Stimulated activated CD8-positive, alpha-beta memory T cell treated with anti-CD3 and anti-CD28 coated beads, Interleukin-2, amount 100 ng/mL, for 48 hours (primary cell): ENCODE measurements at regions not wholly inside any gene's neighbourhood (a gene's known extent, or its start where the extent isn't known, plus 50 kb on each side); places are given as distances from the start of the nearest gene placed in this dataset.

Source experiments
- DNase-seq, 2 donors: peaks; one replicate each; pipeline ENCODE4 v3.0.0-alpha.2; 2020; ENCODE audit warnings: low read depth in 2 of 2

GRCh38 chrX:58051346-58051745 lies 141.1 kb upstream of the ZXDA start:
- no peak for DNase-seq

- no peak for DNase-seq
Measured at GRCh38 chrX:58044130-58044529, 133.9 kb upstream of the ZXDA start.

GRCh38 chrX:58025979-58026378 lies 115.7 kb upstream of the ZXDA start:
- peak in 1 of 2 donors; percentile 2 for DNase-seq

- DNase-seq: no peak
Measured at GRCh38 chrX:57985951-57986350, 75.7 kb upstream of the ZXDA start.

- DNase-seq: no peak
Measured at GRCh38 chrX:57984620-57985019, 74.4 kb upstream of the ZXDA start.

GRCh38 chrX:57977992-57978391 lies 67.7 kb upstream of the ZXDA start:
- DNase-seq: no peak

- DNase-seq: no peak
Measured at GRCh38 chrX:57964975-57965374, 54.7 kb upstream of the ZXDA start.
